GM12878 (cell line): ENCODE measurements at regions not wholly inside any gene's neighbourhood (a gene's known extent, or its start where the extent isn't known, plus 50 kb on each side); places are given as distances from the start of the nearest gene placed in this dataset.

Source experiments
- ATAC-seq: fragments of 200-7000 bp; cut with Tn5 transposase; 3 replicates; pipeline ENCODE4 v1.9.1; 2020; ENCODE audit warnings: mild to moderate bottlenecking, moderate library complexity
- BruUV-seq: library from RNA; stranded (reverse); fragments of 400-500 nt; replicated peaks from 2 replicates; lab custom pipeline; 2021; lab: Mats Ljungman, UMichigan
- CTCF ChIA-PET: fragments of 300-600 bp; sonication (Branson Sonifier 250); formaldehyde crosslinking; extraction: SDS; loops from one replicate; lab custom pipeline; 2021; ENCODE audit warnings: inconsistent platforms; lab: Yijun Ruan, JAX
- POLR2A ChIA-PET: fragments of 350-600 bp; formaldehyde crosslinking; extraction: SDS; loops from one replicate; lab custom pipeline; 2021; ENCODE audit warnings: inconsistent platforms; lab: Charles Lee
- RAD21 ChIA-PET: fragments of 300-600 bp; sonication (Branson Sonifier 250); formaldehyde crosslinking; loops from one replicate; lab custom pipeline; 2023; ENCODE audit warnings: antibody characterized with exemption; ENCODE audit not compliant: unreplicated experiment; lab: Charles Lee
- SMC1A ChIA-PET: fragments of 300-600 bp; sonication (Branson Sonifier 250); formaldehyde crosslinking; loops from one replicate; lab custom pipeline; 2023; ENCODE audit not compliant: unreplicated experiment, uncharacterized antibody; lab: Charles Lee
- DNase-seq: peaks from one replicate; pipeline ENCODE4 v3.0.0-alpha.2; 2011; ENCODE audit warnings: low read depth, low spot score
- FAIRE-seq: peaks from 3 replicates; lab custom pipeline; 2011; peaks lifted over from hg19 to GRCh38; lab: Jason Lieb, UNC
- H2AFZ ChIP-seq: 2 replicates; pipeline ENCODE4 v1.6.0; 2011; ENCODE audit warnings: low read depth, low read length, control low read depth; ENCODE audit not compliant: control insufficient read depth
- H3K27ac ChIP-seq: 2 replicates; pipeline ENCODE4 v1.5.1; 2011; ENCODE audit warnings: control low read depth; ENCODE audit not compliant: control insufficient read depth, insufficient read depth
- H3K27me3 ChIP-seq, 2 experiments: replicated peaks in 1 of 2; 2 replicates each; pipeline versions ENCODE4 v1.6.0 to v1.6.1; 2011; ENCODE audit warnings: low read length in 1 of 2; ENCODE audit not compliant: control insufficient read depth in 2 of 2, insufficient read depth in 2 of 2
- H3K36me3 ChIP-seq, 2 experiments: 2 replicates each; pipeline ENCODE4 v1.5.1; 2011; ENCODE audit warnings: low read length in 1 of 2; ENCODE audit not compliant: control insufficient read depth in 2 of 2, insufficient read depth in 2 of 2
- H3K4me1 ChIP-seq: 2 replicates; pipeline ENCODE4 v1.6.1; 2011; ENCODE audit warnings: mild to moderate bottlenecking, low read length, moderate library complexity, mixed read lengths; ENCODE audit not compliant: control insufficient read depth, insufficient read depth
- H3K4me2 ChIP-seq: 2 replicates; pipeline ENCODE4 v1.6.0; 2011; ENCODE audit warnings: control low read depth; ENCODE audit not compliant: control insufficient read depth, insufficient read depth
- H3K4me3 ChIP-seq: fragments of 200-600 bp; sonication (generic); 2 replicates; pipeline ENCODE4 v1.5.1; 2016
- H3K79me2 ChIP-seq: 2 replicates; pipeline ENCODE4 v1.6.0; 2011; ENCODE audit warnings: low read length; ENCODE audit not compliant: control insufficient read depth, insufficient read depth
- H3K9ac ChIP-seq: 2 replicates; pipeline ENCODE4 v1.8.0; 2011; ENCODE audit warnings: low read length, control low read depth, mixed read lengths; ENCODE audit not compliant: control insufficient read depth, insufficient read depth
- H3K9me3 ChIP-seq: replicated peaks from 3 replicates; pipeline ENCODE4 v1.5.1; 2011; ENCODE audit warnings: mild to moderate bottlenecking, low read length; ENCODE audit not compliant: control insufficient read depth, insufficient read depth
- H4K20me1 ChIP-seq: 2 replicates; pipeline ENCODE4 v1.6.0; 2011; ENCODE audit not compliant: control insufficient read depth, insufficient read depth
- IRF4 ChIP-seq: IDR thresholded peaks from 2 replicates; pipeline ENCODE4 v1.6.1; 2011; ENCODE audit warnings: low read depth, low read length
- MEF2A ChIP-seq: IDR thresholded peaks from 2 replicates; pipeline ENCODE4 v1.6.1; 2011; ENCODE audit warnings: low read depth, mild to moderate bottlenecking, low read length, moderate library complexity; ENCODE audit not compliant: insufficient read depth
- NFXL1 ChIP-seq: fragments of 450-650 bp; IDR thresholded peaks from 2 replicates; pipeline ENCODE4 v1.6.1; 2017; ENCODE audit warnings: antibody characterized with exemption, mild to moderate bottlenecking, borderline replicate concordance
- PAX5 ChIP-seq: IDR thresholded peaks from 2 replicates; pipeline ENCODE4 v1.6.1; 2011; ENCODE audit warnings: low read depth, low read length, borderline replicate concordance
- POLR2AphosphoS2 ChIP-seq: IDR thresholded peaks from 2 replicates; pipeline ENCODE4 v1.6.1; 2011; ENCODE audit warnings: low read depth, mild to moderate bottlenecking, low read length, improper control_type of control experiment, moderate library complexity
- RB1 ChIP-seq: fragments of 450-650 bp; formaldehyde crosslinking; IDR thresholded peaks from 2 replicates; pipeline ENCODE4 v1.6.1; 2017; ENCODE audit warnings: mild to moderate bottlenecking, borderline replicate concordance
- RCOR1 ChIP-seq: conservative IDR thresholded peaks from 2 replicates; pipeline ENCODE4 v1.6.1; 2012; ENCODE audit warnings: low read depth, low read length, improper control_type of control experiment
- SPI1 ChIP-seq: IDR thresholded peaks from 2 replicates; pipeline ENCODE4 v1.6.1; 2011; ENCODE audit warnings: low read depth, mild to moderate bottlenecking, low read length, moderate library complexity, borderline replicate concordance; ENCODE audit not compliant: insufficient read depth
- STAT1 ChIP-seq: fragments of 450-650 bp; conservative IDR thresholded peaks from 2 replicates; pipeline ENCODE4 v1.6.1; 2014; ENCODE audit warnings: antibody characterized with exemption, mild to moderate bottlenecking
- TBL1XR1 ChIP-seq: IDR thresholded peaks from 2 replicates; pipeline ENCODE4 v1.6.1; 2012; ENCODE audit warnings: low read depth, low read length, improper control_type of control experiment
- TCF12 ChIP-seq: IDR thresholded peaks from 2 replicates; pipeline ENCODE4 v1.6.1; 2011; ENCODE audit warnings: low read depth, mild to moderate bottlenecking, low read length
- TCF3 ChIP-seq: IDR thresholded peaks from 2 replicates; pipeline ENCODE4 v1.6.1; 2012; ENCODE audit warnings: low read depth, mild to moderate bottlenecking, low read length, borderline replicate concordance; ENCODE audit not compliant: insufficient read depth
- WGBS: methylation state at CpG from one replicate; pipeline ENCODE4 v1.1.6; 2016; ENCODE audit warnings: low lambda C conversion rate; ENCODE audit not compliant: insufficient replicate concordance, insufficient coverage; ENCODE audit errors: missing lambda C conversion rate; 5-methylcytosine and 5-hydroxymethylcytosine counted together
- in situ Hi-C: fragments of 300-500 bp; cut with MboI; formaldehyde crosslinking; loops from 9 replicates; pipeline ENCODE4 v1.14.3; 2018; ENCODE audit warnings: mixed read lengths
- intact Hi-C: fragments of 100-400 bp; cut with micrococcal nuclease; formaldehyde crosslinking; loops from one replicate; pipeline ENCODE4 v1.14.2; 2022; ENCODE audit not compliant: unreplicated experiment
- TF ChIP-seq, protein P1 (sequence below): fragments of 150-350 bp; IDR thresholded peaks from 2 replicates; pipeline ENCODE4 v1.6.1; 2014; ENCODE audit warnings: mild to moderate bottlenecking, low read depth, low read length

DNA sequence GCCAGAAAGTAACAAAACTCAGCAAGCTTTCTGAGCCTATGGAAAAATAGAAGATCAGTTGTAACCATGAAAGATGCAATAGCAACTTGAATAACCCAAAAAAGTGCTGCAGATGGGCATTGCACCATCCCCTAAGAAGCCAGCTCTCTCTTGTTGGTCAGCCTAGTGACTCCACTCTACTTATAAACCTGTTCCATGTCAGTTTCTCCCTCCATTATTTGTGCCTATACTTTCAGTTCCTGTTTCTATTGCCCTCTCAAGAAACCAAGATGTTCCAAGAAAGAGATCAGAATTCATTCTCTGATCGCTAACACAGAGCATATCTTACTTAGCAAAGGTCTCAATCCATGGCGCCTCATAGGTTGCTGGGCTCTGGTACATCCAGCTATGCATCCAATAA lies 170.3 kb upstream of the MAP2 start:
- in situ Hi-C loops = no loop called here
- no peak for DNase-seq
- no TSS peak for BruUV-seq
- H3K9me3 ChIP-seq = no peaks in the 10 kb centered on the region
- H3K27ac ChIP-seq = no peak overlapping the region
- ATAC-seq = no peak
- H3K4me3 ChIP-seq = no peak overlapping the region
- no peak for TF ChIP-seq STAT1
- TF ChIP-seq SPI1 = no peak
- TF ChIP-seq TBL1XR1 = no peak
- TF ChIP-seq RCOR1 = no peak
- no peak for TF ChIP-seq NFXL1
- TF ChIP-seq RB1 = no peak
- 25% methylated on average over 2 of the region's 2 CpGs for WGBS
- no peaks in the 10 kb centered on the region for H3K4me1 ChIP-seq
- no peaks in the 10 kb centered on the region for H3K36me3 ChIP-seq
- no peak overlapping the region for H3K9ac ChIP-seq
- no peak overlapping the region for H2AFZ ChIP-seq
- no peaks in the 10 kb centered on the region for H4K20me1 ChIP-seq
- POLR2A ChIA-PET = no interaction called here
- no peaks in the 10 kb centered on the region for H3K79me2 ChIP-seq
- no peaks in the 10 kb centered on the region for H3K27me3 ChIP-seq
- intact Hi-C loops = no loop called here
- FAIRE-seq = no peak
- SMC1A ChIA-PET = no interaction called here
- RAD21 ChIA-PET = no interaction called here
- H3K4me2 ChIP-seq = no peak overlapping the region
- CTCF ChIA-PET = no interaction called here

GRCh38 chr2:209259767-209260166 lies 164.1 kb upstream of the MAP2 start:
- Histone ChIP-seq H4K20me1 (no peaks in the 10 kb centered on the region), H3K36me3 (no peaks in the 10 kb centered on the region), H3K79me2 (no peaks in the 10 kb centered on the region), H3K4me2 (no peak overlapping the region), H2AFZ (no peak overlapping the region), H3K4me3 (no peak overlapping the region), H3K27ac (no peak overlapping the region), H3K4me1 (no peaks in the 10 kb centered on the region), H3K9ac (no peak overlapping the region), H3K27me3 (no peaks in the 10 kb centered on the region), H3K9me3 (no peaks in the 10 kb centered on the region)
- BruUV-seq = no TSS peak
- WGBS = 67% methylated on average over 7 of the region's 7 CpGs
- no peak for FAIRE-seq
- no peak for TF ChIP-seq TCF12
- TF ChIP-seq SPI1 = no peak
- no peak for TF ChIP-seq PAX5
- no peak for TF ChIP-seq TCF3
- no peak for TF ChIP-seq IRF4
- no peak for TF ChIP-seq MEF2A
- TF ChIP-seq POLR2AphosphoS2 = no peak
- TF ChIP-seq NFXL1 = no peak
- TF ChIP-seq, protein P1, sequence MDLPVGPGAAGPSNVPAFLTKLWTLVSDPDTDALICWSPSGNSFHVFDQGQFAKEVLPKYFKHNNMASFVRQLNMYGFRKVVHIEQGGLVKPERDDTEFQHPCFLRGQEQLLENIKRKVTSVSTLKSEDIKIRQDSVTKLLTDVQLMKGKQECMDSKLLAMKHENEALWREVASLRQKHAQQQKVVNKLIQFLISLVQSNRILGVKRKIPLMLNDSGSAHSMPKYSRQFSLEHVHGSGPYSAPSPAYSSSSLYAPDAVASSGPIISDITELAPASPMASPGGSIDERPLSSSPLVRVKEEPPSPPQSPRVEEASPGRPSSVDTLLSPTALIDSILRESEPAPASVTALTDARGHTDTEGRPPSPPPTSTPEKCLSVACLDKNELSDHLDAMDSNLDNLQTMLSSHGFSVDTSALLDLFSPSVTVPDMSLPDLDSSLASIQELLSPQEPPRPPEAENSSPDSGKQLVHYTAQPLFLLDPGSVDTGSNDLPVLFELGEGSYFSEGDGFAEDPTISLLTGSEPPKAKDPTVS = no peak
- intact Hi-C loops = no loop called here
- in situ Hi-C loops = no loop called here
- ChIA-PET POLR2A (no interaction called here), CTCF (no interaction called here), SMC1A (no interaction called here), RAD21 (no interaction called here)
- ATAC-seq = no peak
- no peak for DNase-seq
